Caki2 (cell line): ENCODE measurements at regions not wholly inside any gene's neighbourhood (a gene's known extent, or its start where the extent isn't known, plus 50 kb on each side); places are given as distances from the start of the nearest gene placed in this dataset.
A peak's percentile ranks its signal among the peaks of the same experiment; 100 is the strongest.

Source experiments
- DNase-seq: peaks from one replicate; pipeline ENCODE4 v3.0.0-alpha.2; 2015; ENCODE audit warnings: low read depth
- in situ Hi-C: cut with HindIII; loops from 2 replicates; pipeline ENCODE4 v1.10.0; 2016; ENCODE audit warnings: low sequenced_read_pairs, low pct_unique_long_range_greater_than_20kb, mixed read lengths

- DNase-seq = no peak
- in situ Hi-C loops = no loop called here
Measured at GRCh38 chr7:130874071-130874915, 140.3 kb upstream of the KLF14 start.

GRCh38 chr7:130875265-130875741, 141.3 kb upstream of the KLF14 start:
- peak; percentile 65 for DNase-seq
- in situ Hi-C loops = no loop called here

- DNase-seq = no peak
- in situ Hi-C loops = no loop called here
Measured at GRCh38 chr7:130875901-130876300, 141.9 kb upstream of the KLF14 start.

GRCh38 chr7:130877236-130877990, 143.4 kb upstream of the KLF14 start:
- DNase-seq = no peak
- in situ Hi-C loops = no loop called here

- DNase-seq = no peak
- in situ Hi-C loops = no loop called here
Measured at GRCh38 chr7:130877991-130878305, 143.9 kb upstream of the KLF14 start.

- in situ Hi-C loops = no loop called here
- no peak for DNase-seq
Measured at GRCh38 chr7:130878785-130879184, 144.8 kb upstream of the KLF14 start.

GRCh38 chr7:130879191-130879590, 145.2 kb upstream of the KLF14 start:
- in situ Hi-C loops = no loop called here
- DNase-seq = no peak

GRCh38 chr7:130880668-130881067, 146.7 kb upstream of the KLF14 start:
- no peak for DNase-seq
- in situ Hi-C loops = no loop called here

- in situ Hi-C loops = no loop called here
Measured at GRCh38 chr7:130881091-130881798, 147.2 kb upstream of the KLF14 start.

GRCh38 chr7:130881799-130882141, 147.8 kb upstream of the KLF14 start:
- no peak for DNase-seq
- in situ Hi-C loops = no loop called here

More at GRCh38 chr7:130881091-130881798, 147.2 kb upstream of the KLF14 start:
- DNase-seq = no peak

- in situ Hi-C loops = no loop called here
- DNase-seq = no peak
Measured at GRCh38 chr7:130882396-130882795, 148.4 kb upstream of the KLF14 start.

- DNase-seq = no peak
- in situ Hi-C loops = no loop called here
Measured at GRCh38 chr7:130883928-130884327, 149.9 kb upstream of the KLF14 start.

- DNase-seq = peak; percentile 92
Measured at GRCh38 chr7:130884437-130885417, 150.7 kb upstream of the KLF14 start.

GRCh38 chr7:130886438-130887135, 152.6 kb upstream of the KLF14 start:
- in situ Hi-C loops = no loop called here

More at GRCh38 chr7:130884437-130885417, 150.7 kb upstream of the KLF14 start:
- in situ Hi-C loops = no loop called here

GRCh38 chr7:130887182-130887956, 153.4 kb upstream of the KLF14 start:
- DNase-seq = peak; percentile 81
- in situ Hi-C loops = no loop called here

More at GRCh38 chr7:130886438-130887135, 152.6 kb upstream of the KLF14 start:
- DNase-seq = no peak

- in situ Hi-C loops = no loop called here
Measured at GRCh38 chr7:130887957-130888371, 154.0 kb upstream of the KLF14 start.

GRCh38 chr7:130888468-130888867, 154.5 kb upstream of the KLF14 start:
- no peak for DNase-seq
- in situ Hi-C loops = no loop called here

More at GRCh38 chr7:130887957-130888371, 154.0 kb upstream of the KLF14 start:
- no peak for DNase-seq
